Loucy (cell line): ENCODE measurements at regions not wholly inside any gene's neighbourhood (a gene's known extent, or its start where the extent isn't known, plus 50 kb on each side); places are given as distances from the start of the nearest gene placed in this dataset.

Experiments used
- EZH2phosphoT487 ChIP-seq: fragments of 200-600 bp; IDR thresholded peaks from 2 replicates; pipeline ENCODE4 v1.6.1; 2018; ENCODE audit warnings: antibody characterized with exemption, mild to moderate bottlenecking, moderate library complexity, borderline replicate concordance
- TF ChIP-seq, protein P1 (sequence below): fragments of 200-600 bp; sonication (generic); conservative IDR thresholded peaks from 2 replicates; pipeline ENCODE4 v1.5.1; 2014; ENCODE audit warnings: mild to moderate bottlenecking, antibody characterized with exemption, low read length

DNA sequence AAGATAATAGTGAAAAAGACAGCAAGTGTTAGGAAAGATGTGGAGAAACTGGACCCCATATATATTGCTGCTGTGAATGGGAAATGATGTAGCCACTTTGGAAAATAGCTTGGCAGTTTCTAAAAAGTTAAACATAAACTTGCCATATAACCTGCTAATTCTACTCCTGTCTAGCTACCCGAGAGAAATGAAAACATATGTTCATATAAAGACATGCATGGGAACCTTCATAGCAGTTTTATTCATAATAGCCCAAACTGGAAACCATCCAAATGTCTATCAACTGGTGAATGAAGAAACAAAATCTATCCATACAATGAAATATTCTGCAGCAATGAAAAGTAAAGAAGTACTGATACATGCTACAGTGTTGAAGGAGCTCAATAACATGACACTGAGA is 50.4 kb upstream of the NABP1 start:
- TF ChIP-seq, protein P1, sequence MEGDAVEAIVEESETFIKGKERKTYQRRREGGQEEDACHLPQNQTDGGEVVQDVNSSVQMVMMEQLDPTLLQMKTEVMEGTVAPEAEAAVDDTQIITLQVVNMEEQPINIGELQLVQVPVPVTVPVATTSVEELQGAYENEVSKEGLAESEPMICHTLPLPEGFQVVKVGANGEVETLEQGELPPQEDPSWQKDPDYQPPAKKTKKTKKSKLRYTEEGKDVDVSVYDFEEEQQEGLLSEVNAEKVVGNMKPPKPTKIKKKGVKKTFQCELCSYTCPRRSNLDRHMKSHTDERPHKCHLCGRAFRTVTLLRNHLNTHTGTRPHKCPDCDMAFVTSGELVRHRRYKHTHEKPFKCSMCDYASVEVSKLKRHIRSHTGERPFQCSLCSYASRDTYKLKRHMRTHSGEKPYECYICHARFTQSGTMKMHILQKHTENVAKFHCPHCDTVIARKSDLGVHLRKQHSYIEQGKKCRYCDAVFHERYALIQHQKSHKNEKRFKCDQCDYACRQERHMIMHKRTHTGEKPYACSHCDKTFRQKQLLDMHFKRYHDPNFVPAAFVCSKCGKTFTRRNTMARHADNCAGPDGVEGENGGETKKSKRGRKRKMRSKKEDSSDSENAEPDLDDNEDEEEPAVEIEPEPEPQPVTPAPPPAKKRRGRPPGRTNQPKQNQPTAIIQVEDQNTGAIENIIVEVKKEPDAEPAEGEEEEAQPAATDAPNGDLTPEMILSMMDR, result no peak
- no peak for TF ChIP-seq EZH2phosphoT487
